ENCODE measurements at regions not wholly inside any gene's neighbourhood (a gene's known extent, or its start where the extent isn't known, plus 50 kb on each side); places are given as distances from the start of the nearest gene placed in this dataset.

GRCh38 chr4:106704253-106704870 is 331.8 kb downstream of the DKK2 start:
- no peaks in the 10 kb centered on the region for H3K27me3 ChIP-seq (ENCODE audit: insufficient read depth, low read length)
- no peak overlapping the region for H3K4me3 ChIP-seq (ENCODE audit: low read length)
- no peaks in the 10 kb centered on the region for H3K36me3 ChIP-seq (ENCODE audit: insufficient read depth, low read length)
- 87% methylated on average over 6 of the region's 6 CpGs for WGBS
- no peak overlapping the region for H3K9ac ChIP-seq (ENCODE audit: low read depth, low read length)
- H3K4me1 ChIP-seq (ENCODE audit: insufficient read depth, low read length), result no peaks in the 10 kb centered on the region
- H3K27ac ChIP-seq (ENCODE audit: low read depth, low read length), result no peak overlapping the region
- H3K9me3 ChIP-seq (ENCODE audit: insufficient read depth, low read depth, low read length), result no peaks in the 10 kb centered on the region

GRCh38 chr4:106700321-106700720 is 331.7 kb upstream of the GIMD1 start:
- H3K4me1 ChIP-seq (ENCODE audit: insufficient read depth, low read length), result no peaks in the 10 kb centered on the region
- H3K27me3 ChIP-seq (ENCODE audit: insufficient read depth, low read length), result no peaks in the 10 kb centered on the region
- H3K36me3 ChIP-seq (ENCODE audit: insufficient read depth, low read length), result no peaks in the 10 kb centered on the region
- 93% methylated on average over 2 of the region's 2 CpGs for WGBS
- H3K27ac ChIP-seq (ENCODE audit: low read depth, low read length), result no peak overlapping the region
- no peak overlapping the region for H3K4me3 ChIP-seq (ENCODE audit: low read length)
- no peaks in the 10 kb centered on the region for H3K9me3 ChIP-seq (ENCODE audit: insufficient read depth, low read depth, low read length)
- no peak overlapping the region for H3K9ac ChIP-seq (ENCODE audit: low read depth, low read length)

- Histone ChIP-seq H3K4me3 (ENCODE audit: low read length) (no peak overlapping the region), H3K27me3 (ENCODE audit: insufficient read depth, low read length) (no peaks in the 10 kb centered on the region), H3K36me3 (ENCODE audit: insufficient read depth, low read length) (no peaks in the 10 kb centered on the region), H3K9ac (ENCODE audit: low read depth, low read length) (no peak overlapping the region), H3K27ac (ENCODE audit: low read depth, low read length) (no peak overlapping the region), H3K4me1 (ENCODE audit: insufficient read depth, low read length) (no peaks in the 10 kb centered on the region), H3K9me3 (ENCODE audit: insufficient read depth, low read depth, low read length) (no peaks in the 10 kb centered on the region)
- 76% methylated on average over 1 of the region's 1 CpG for WGBS
Observed at GRCh38 chr4:106698621-106699195, 330.1 kb upstream of the GIMD1 start.

GRCh38 chr4:106695501-106696262 is 327.1 kb upstream of the GIMD1 start:
- Histone ChIP-seq H3K9me3 (ENCODE audit: insufficient read depth, low read depth, low read length) (no peaks in the 10 kb centered on the region), H3K36me3 (ENCODE audit: insufficient read depth, low read length) (no peaks in the 10 kb centered on the region), H3K27ac (ENCODE audit: low read depth, low read length) (no peak overlapping the region), H3K27me3 (ENCODE audit: insufficient read depth, low read length) (no peaks in the 10 kb centered on the region), H3K4me1 (ENCODE audit: insufficient read depth, low read length) (no peaks in the 10 kb centered on the region), H3K4me3 (ENCODE audit: low read length) (no peak overlapping the region), H3K9ac (ENCODE audit: low read depth, low read length) (no peak overlapping the region)
- WGBS, result 92% methylated on average over 4 of the region's 4 CpGs

- 88% methylated on average over 2 of the region's 2 CpGs for WGBS
- Histone ChIP-seq H3K27ac (ENCODE audit: low read depth, low read length) (no peak overlapping the region), H3K4me1 (ENCODE audit: insufficient read depth, low read length) (no peaks in the 10 kb centered on the region), H3K9me3 (ENCODE audit: insufficient read depth, low read depth, low read length) (no peaks in the 10 kb centered on the region), H3K4me3 (ENCODE audit: low read length) (no peak overlapping the region), H3K36me3 (ENCODE audit: insufficient read depth, low read length) (no peaks in the 10 kb centered on the region), H3K9ac (ENCODE audit: low read depth, low read length) (no peak overlapping the region), H3K27me3 (ENCODE audit: insufficient read depth, low read length) (no peaks in the 10 kb centered on the region)
Observed at GRCh38 chr4:106694232-106694631, 325.7 kb upstream of the GIMD1 start.

GRCh38 chr4:106691749-106692148 is 323.2 kb upstream of the GIMD1 start:
- H3K36me3 ChIP-seq (ENCODE audit: insufficient read depth, low read length), result no peaks in the 10 kb centered on the region

GRCh38 chr4:106690487-106690886 is 321.9 kb upstream of the GIMD1 start:
- 91% methylated on average over 4 of the region's 4 CpGs for WGBS

More at GRCh38 chr4:106691749-106692148, 323.2 kb upstream of the GIMD1 start:
- Histone ChIP-seq H3K27ac (ENCODE audit: low read depth, low read length) (no peak overlapping the region), H3K4me1 (ENCODE audit: insufficient read depth, low read length) (no peaks in the 10 kb centered on the region), H3K4me3 (ENCODE audit: low read length) (no peak overlapping the region), H3K9ac (ENCODE audit: low read depth, low read length) (no peak overlapping the region), H3K27me3 (ENCODE audit: insufficient read depth, low read length) (no peaks in the 10 kb centered on the region), H3K9me3 (ENCODE audit: insufficient read depth, low read depth, low read length) (no peaks in the 10 kb centered on the region)
- WGBS, result 50% methylated on average over 1 of the region's 2 CpGs

GRCh38 chr4:106687026-106687425 is 318.4 kb upstream of the GIMD1 start:
- H3K4me3 ChIP-seq (ENCODE audit: low read length), result no peak overlapping the region
- H3K9ac ChIP-seq (ENCODE audit: low read depth, low read length), result no peak overlapping the region
- no peaks in the 10 kb centered on the region for H3K4me1 ChIP-seq (ENCODE audit: insufficient read depth, low read length)
- H3K36me3 ChIP-seq (ENCODE audit: insufficient read depth, low read length), result no peaks in the 10 kb centered on the region
- no peaks in the 10 kb centered on the region for H3K9me3 ChIP-seq (ENCODE audit: insufficient read depth, low read depth, low read length)
- no peak overlapping the region for H3K27ac ChIP-seq (ENCODE audit: low read depth, low read length)
- H3K27me3 ChIP-seq (ENCODE audit: insufficient read depth, low read length), result no peaks in the 10 kb centered on the region

More at GRCh38 chr4:106690487-106690886, 321.9 kb upstream of the GIMD1 start:
- H3K27me3 ChIP-seq (ENCODE audit: insufficient read depth, low read length), result no peaks in the 10 kb centered on the region
- H3K9ac ChIP-seq (ENCODE audit: low read depth, low read length), result no peak overlapping the region
- H3K4me3 ChIP-seq (ENCODE audit: low read length), result no peak overlapping the region
- H3K4me1 ChIP-seq (ENCODE audit: insufficient read depth, low read length), result no peaks in the 10 kb centered on the region
- no peak overlapping the region for H3K27ac ChIP-seq (ENCODE audit: low read depth, low read length)
- no peaks in the 10 kb centered on the region for H3K9me3 ChIP-seq (ENCODE audit: insufficient read depth, low read depth, low read length)
- no peaks in the 10 kb centered on the region for H3K36me3 ChIP-seq (ENCODE audit: insufficient read depth, low read length)

GRCh38 chr4:106681381-106681921 is 312.9 kb upstream of the GIMD1 start:
- WGBS, result 91% methylated on average over 24 of the region's 24 CpGs
- H3K27me3 ChIP-seq (ENCODE audit: insufficient read depth, low read length), result no peaks in the 10 kb centered on the region
- H3K4me1 ChIP-seq (ENCODE audit: insufficient read depth, low read length), result no peaks in the 10 kb centered on the region
- H3K9me3 ChIP-seq (ENCODE audit: insufficient read depth, low read depth, low read length), result no peaks in the 10 kb centered on the region
- H3K4me3 ChIP-seq (ENCODE audit: low read length), result no peak overlapping the region
- no peak overlapping the region for H3K9ac ChIP-seq (ENCODE audit: low read depth, low read length)
- H3K36me3 ChIP-seq (ENCODE audit: insufficient read depth, low read length), result no peaks in the 10 kb centered on the region
- no peak overlapping the region for H3K27ac ChIP-seq (ENCODE audit: low read depth, low read length)

GRCh38 chr4:106679063-106679462 is 310.5 kb upstream of the GIMD1 start:
- Histone ChIP-seq H3K27ac (ENCODE audit: low read depth, low read length) (no peak overlapping the region), H3K27me3 (ENCODE audit: insufficient read depth, low read length) (no peaks in the 10 kb centered on the region), H3K9ac (ENCODE audit: low read depth, low read length) (no peak overlapping the region), H3K36me3 (ENCODE audit: insufficient read depth, low read length) (no peaks in the 10 kb centered on the region), H3K9me3 (ENCODE audit: insufficient read depth, low read depth, low read length) (no peaks in the 10 kb centered on the region), H3K4me3 (ENCODE audit: low read length) (no peak overlapping the region), H3K4me1 (ENCODE audit: insufficient read depth, low read length) (no peaks in the 10 kb centered on the region)
- WGBS, result 85% methylated on average over 1 of the region's 1 CpG

- H3K36me3 ChIP-seq (ENCODE audit: insufficient read depth, low read length), result no peaks in the 10 kb centered on the region
- H3K9me3 ChIP-seq (ENCODE audit: insufficient read depth, low read depth, low read length), result no peaks in the 10 kb centered on the region
- H3K4me3 ChIP-seq (ENCODE audit: low read length), result no peak overlapping the region
- no peak overlapping the region for H3K27ac ChIP-seq (ENCODE audit: low read depth, low read length)
- H3K9ac ChIP-seq (ENCODE audit: low read depth, low read length), result no peak overlapping the region
- H3K4me1 ChIP-seq (ENCODE audit: insufficient read depth, low read length), result no peaks in the 10 kb centered on the region
- H3K27me3 ChIP-seq (ENCODE audit: insufficient read depth, low read length), result no peaks in the 10 kb centered on the region
Observed at GRCh38 chr4:106677213-106677612, 308.6 kb upstream of the GIMD1 start.
